GM19193 (cell line): ENCODE measurements at regions not wholly inside any gene's neighbourhood (a gene's known extent, or its start where the extent isn't known, plus 50 kb on each side); places are given as distances from the start of the nearest gene placed in this dataset.

Source experiments
- POLR2A ChIP-seq: IDR thresholded peaks from 4 replicates; pipeline ENCODE4 v1.6.1; 2011; ENCODE audit not compliant: insufficient read depth, insufficient read length; ENCODE audit errors: extremely low read depth

- no peak for TF ChIP-seq POLR2A
Observed at GRCh38 chr13:73623281-73623680, 510.9 kb downstream of the KLF12 start.

- no peak for TF ChIP-seq POLR2A
Observed at GRCh38 chr13:73622381-73622780, 511.8 kb downstream of the KLF12 start.

GRCh38 chr13:73618275-73618865 is 515.8 kb downstream of the KLF12 start:
- no peak for TF ChIP-seq POLR2A

GRCh38 chr13:73616861-73617260 is 517.3 kb downstream of the KLF12 start:
- TF ChIP-seq POLR2A: no peak

GRCh38 chr13:73610799-73611592 is 523.2 kb downstream of the KLF12 start:
- TF ChIP-seq POLR2A: no peak

- TF ChIP-seq POLR2A: no peak
Observed at GRCh38 chr13:73608711-73609485, 525.3 kb downstream of the KLF12 start.

- TF ChIP-seq POLR2A: no peak
Observed at GRCh38 chr13:73608157-73608516, 526.1 kb downstream of the KLF12 start.

GRCh38 chr13:73607489-73608156 is 526.6 kb downstream of the KLF12 start:
- TF ChIP-seq POLR2A: no peak

- TF ChIP-seq POLR2A: no peak
Observed at GRCh38 chr13:73603646-73604045, 530.6 kb downstream of the KLF12 start.

GRCh38 chr13:73602295-73602694 is 531.9 kb downstream of the KLF12 start:
- TF ChIP-seq POLR2A: no peak

- no peak for TF ChIP-seq POLR2A
Observed at GRCh38 chr13:73601708-73602107, 532.5 kb downstream of the KLF12 start.

- no peak for TF ChIP-seq POLR2A
Observed at GRCh38 chr13:73599232-73600128, 534.7 kb downstream of the KLF12 start.

GRCh38 chr13:73598020-73598712 is 536.0 kb downstream of the KLF12 start:
- TF ChIP-seq POLR2A: no peak

- TF ChIP-seq POLR2A: no peak
Observed at GRCh38 chr13:73596382-73596781, 537.6 kb downstream of the KLF5 start.

- no peak for TF ChIP-seq POLR2A
Observed at GRCh38 chr13:73593199-73593765, 534.5 kb downstream of the KLF5 start.
